Small intestine (tissue), 7 donors: ENCODE measurements at regions not wholly inside any gene's neighbourhood (a gene's known extent, or its start where the extent isn't known, plus 50 kb on each side); places are given as distances from the start of the nearest gene placed in this dataset.
A peak's percentile ranks its signal among the peaks of the same experiment; 100 is the strongest.
"Not testable (repeated sequence)": the region's sequence is repeated elsewhere in the genome, so short reads cannot be mapped to it uniquely, and the experiment has no call there.

Experiments
- DNase-seq, 2 donors: peaks; one replicate each; pipeline versions ENCODE4 v3.0.0 to v3.0.0-alpha.2; 2013
- FAIRE-seq: peaks from 2 replicates; lab custom pipeline; 2012; peaks lifted over from hg19 to GRCh38; lab: Jason Lieb, UNC
- H3K27ac ChIP-seq, 3 donors: one replicate each; pipeline ENCODE4 v1.5.1; 2013; ENCODE audit warnings: low read length in 2 of 3, mild to moderate bottlenecking in 2 of 3, control low read depth in 1 of 3, inconsistent platforms in 1 of 3, low read depth in 1 of 3, moderate library complexity in 1 of 3
- H3K27me3 ChIP-seq, 3 donors: one replicate each; pipeline ENCODE4 v1.6.1; 2013; ENCODE audit warnings: low read length in 3 of 3, inconsistent platforms in 1 of 3; ENCODE audit not compliant: control insufficient read depth in 3 of 3, insufficient read depth in 3 of 3
- H3K36me3 ChIP-seq, 3 donors: one replicate each; pipeline ENCODE4 v1.6.1; 2013; ENCODE audit warnings: low read length in 3 of 3, inconsistent platforms in 1 of 3, low read depth in 1 of 3, mild to moderate bottlenecking in 1 of 3, moderate library complexity in 1 of 3; ENCODE audit not compliant: control insufficient read depth in 3 of 3, insufficient read depth in 2 of 3
- H3K4me1 ChIP-seq, 3 donors: one replicate each; pipeline ENCODE4 v1.6.1; 2013; ENCODE audit warnings: low read length in 2 of 3, inconsistent platforms in 1 of 3, low read depth in 1 of 3, mild to moderate bottlenecking in 1 of 3, moderate library complexity in 1 of 3; ENCODE audit not compliant: control insufficient read depth in 3 of 3, insufficient read depth in 2 of 3
- H3K4me3 ChIP-seq, 3 donors: one replicate each; pipeline ENCODE4 v1.5.1; 2013; ENCODE audit warnings: low read length in 3 of 3, control low read depth in 1 of 3, inconsistent platforms in 1 of 3, low read depth in 1 of 3, mild to moderate bottlenecking in 1 of 3, moderate library complexity in 1 of 3
- H3K9me3 ChIP-seq, 2 donors: one replicate each; pipeline ENCODE4 v1.6.1; 2013; ENCODE audit warnings: low read depth in 1 of 2, low read length in 1 of 2; ENCODE audit not compliant: control insufficient read depth in 2 of 2, insufficient read depth in 1 of 2
- WGBS, 3 donors: extraction: QIAGEN DNeasy Blood & Tissue Kit; methylation state at CpG; one replicate each; pipeline ENCODE4 v1.1.7; 2013; 5-methylcytosine and 5-hydroxymethylcytosine counted together
- donor health status: healthy with polysubstance abuse.
- donor health status: control.
- donor health status: control.
- donor health status: Bipolar disorder and iron deficiency.
- donor health status: healthy.

GRCh38 chr6:137814030-137814429 is 53.0 kb upstream of the TNFAIP3 start:
- FAIRE-seq: not testable (repeated sequence)

GRCh38 chr6:137815692-137816091 is 51.4 kb upstream of the TNFAIP3 start:
- no peaks in the 10 kb centered on the region for H3K27me3 ChIP-seq
- no peaks in the 10 kb centered on the region for H3K9me3 ChIP-seq
- DNase-seq: no peak
- H3K4me3 ChIP-seq: no peak overlapping the region
- peak overlapping the region in 1 of 3 donors; percentile 50 for H3K27ac ChIP-seq
- 78 to 88% (median 85%) methylated on average over 1 of the region's 1 CpG for WGBS, 3 donors
- FAIRE-seq: no peak
- H3K36me3 ChIP-seq: no peaks in the 10 kb centered on the region
- peaks cover 0 to 11% (median 7%) of the 10 kb centered on the region in 3 donors for H3K4me1 ChIP-seq

More at GRCh38 chr6:137814030-137814429, 53.0 kb upstream of the TNFAIP3 start:
- DNase-seq, H3K27me3 ChIP-seq, H3K9me3 ChIP-seq, H3K4me3 ChIP-seq, H3K27ac ChIP-seq, H3K36me3 ChIP-seq: not testable (repeated sequence)
- peaks cover 0 to 25% (median 7%) of the 10 kb centered on the region in 3 donors for H3K4me1 ChIP-seq
- 85 to 99% (median 97%) methylated on average over 2 of the region's 3 CpGs for WGBS, 3 donors

GRCh38 chr6:137816133-137816579 is 50.9 kb upstream of the TNFAIP3 start:
- Histone ChIP-seq H3K9me3 (no peaks in the 10 kb centered on the region), H3K4me1 (peaks cover 0 to 7% (median 3%) of the 10 kb centered on the region in 3 donors), H3K27me3 (no peaks in the 10 kb centered on the region), H3K36me3 (no peaks in the 10 kb centered on the region), H3K4me3 (no peak overlapping the region), H3K27ac (peak overlapping the region in 1 of 3 donors; percentile 50)
- no peak for DNase-seq
- 55 to 66% (median 57%) methylated on average over 6 of the region's 6 CpGs for WGBS, 3 donors
- no peak for FAIRE-seq

- no peaks in the 10 kb centered on the region for H3K36me3 ChIP-seq
- no peak overlapping the region for H3K4me3 ChIP-seq
- no peak overlapping the region for H3K27ac ChIP-seq
- WGBS, 3 donors: 79 to 87% (median 86%) methylated on average over 8 of the region's 8 CpGs
- no peaks in the 10 kb centered on the region for H3K27me3 ChIP-seq
- FAIRE-seq (no peak), DNase-seq (no peak)
- no peaks in the 10 kb centered on the region for H3K9me3 ChIP-seq
- H3K4me1 ChIP-seq: no peaks in the 10 kb centered on the region
Observed at GRCh38 chr6:137816688-137817618, 50.1 kb upstream of the TNFAIP3 start.
